ENCODE measurements at regions not wholly inside any gene's neighbourhood (a gene's known extent, or its start where the extent isn't known, plus 50 kb on each side); places are given as distances from the start of the nearest gene placed in this dataset.

- H3K9ac ChIP-seq (ENCODE audit: low read length): no peak overlapping the region
- H3F3A ChIP-seq (ENCODE audit: insufficient read depth, low read length): no peaks in the 10 kb centered on the region
- H3K27ac ChIP-seq (ENCODE audit: low read depth, low read length, poor library complexity, severe bottlenecking): no peak overlapping the region
- H3K4me1 ChIP-seq (ENCODE audit: insufficient read depth, low read length, severe bottlenecking): no peaks in the 10 kb centered on the region
- no peaks in the 10 kb centered on the region for H3K36me3 ChIP-seq (ENCODE audit: insufficient read depth, low read length)
- H4K20me1 ChIP-seq (ENCODE audit: insufficient read depth, low read length): no peaks in the 10 kb centered on the region
- H3K79me2 ChIP-seq (ENCODE audit: insufficient read depth, low read length): no peaks in the 10 kb centered on the region
- no peak overlapping the region for H3K4me2 ChIP-seq (ENCODE audit: low read length)
- H3K9me3 ChIP-seq (ENCODE audit: low read length): no peaks in the 10 kb centered on the region
- H3K4me3 ChIP-seq (ENCODE audit: low read depth, low read length, poor library complexity, severe bottlenecking): no peak overlapping the region
- TF ChIP-seq, protein P1, sequence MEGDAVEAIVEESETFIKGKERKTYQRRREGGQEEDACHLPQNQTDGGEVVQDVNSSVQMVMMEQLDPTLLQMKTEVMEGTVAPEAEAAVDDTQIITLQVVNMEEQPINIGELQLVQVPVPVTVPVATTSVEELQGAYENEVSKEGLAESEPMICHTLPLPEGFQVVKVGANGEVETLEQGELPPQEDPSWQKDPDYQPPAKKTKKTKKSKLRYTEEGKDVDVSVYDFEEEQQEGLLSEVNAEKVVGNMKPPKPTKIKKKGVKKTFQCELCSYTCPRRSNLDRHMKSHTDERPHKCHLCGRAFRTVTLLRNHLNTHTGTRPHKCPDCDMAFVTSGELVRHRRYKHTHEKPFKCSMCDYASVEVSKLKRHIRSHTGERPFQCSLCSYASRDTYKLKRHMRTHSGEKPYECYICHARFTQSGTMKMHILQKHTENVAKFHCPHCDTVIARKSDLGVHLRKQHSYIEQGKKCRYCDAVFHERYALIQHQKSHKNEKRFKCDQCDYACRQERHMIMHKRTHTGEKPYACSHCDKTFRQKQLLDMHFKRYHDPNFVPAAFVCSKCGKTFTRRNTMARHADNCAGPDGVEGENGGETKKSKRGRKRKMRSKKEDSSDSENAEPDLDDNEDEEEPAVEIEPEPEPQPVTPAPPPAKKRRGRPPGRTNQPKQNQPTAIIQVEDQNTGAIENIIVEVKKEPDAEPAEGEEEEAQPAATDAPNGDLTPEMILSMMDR (IDR thresholded peaks at IDR 0.05; ENCODE audit: low read length): no peak
- TF ChIP-seq EZH2 (IDR thresholded peaks at IDR 0.05; ENCODE audit: borderline replicate concordance, low read length): no peak
- no peaks in the 10 kb centered on the region for H3K9me2 ChIP-seq (ENCODE audit: low read depth, low read length)
- no peak overlapping the region for H2AFZ ChIP-seq (ENCODE audit: low read length)
- H3K27me3 ChIP-seq (ENCODE audit: insufficient read depth, low read length): no peaks in the 10 kb centered on the region
Measured at GRCh38 chr7:125347269-125347668, 417.6 kb upstream of the POT1 start.

DNA sequence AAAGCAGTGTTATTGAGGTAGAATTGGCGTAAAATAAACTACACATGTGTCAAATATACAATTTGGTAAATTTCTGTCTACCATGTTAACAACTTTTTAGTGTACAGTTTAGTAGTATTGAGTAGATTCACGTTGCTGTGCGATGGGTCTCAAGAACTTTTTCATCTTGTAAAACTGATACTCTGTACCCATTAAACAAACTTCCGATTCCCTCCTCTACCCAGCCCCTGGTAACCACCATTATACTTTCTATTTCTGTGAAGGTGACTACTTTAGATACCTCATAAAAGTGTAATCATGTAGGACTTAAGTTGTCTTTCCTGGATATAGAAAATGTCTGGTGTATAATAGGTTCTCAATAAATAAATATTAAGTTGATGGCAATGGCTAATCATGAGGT is 408.5 kb upstream of the POT1 start:
- no peaks in the 10 kb centered on the region for H3F3A ChIP-seq (ENCODE audit: insufficient read depth, low read length)
- no peak overlapping the region for H3K4me2 ChIP-seq (ENCODE audit: low read length)
- TF ChIP-seq, protein P1 (IDR thresholded peaks at IDR 0.05; ENCODE audit: low read length): no peak
- TF ChIP-seq EZH2 (IDR thresholded peaks at IDR 0.05; ENCODE audit: borderline replicate concordance, low read length): no peak
- H2AFZ ChIP-seq (ENCODE audit: low read length): no peak overlapping the region
- no peaks in the 10 kb centered on the region for H3K27me3 ChIP-seq (ENCODE audit: insufficient read depth, low read length)
- no peak overlapping the region for H3K4me3 ChIP-seq (ENCODE audit: low read depth, low read length, poor library complexity, severe bottlenecking)
- no peak overlapping the region for H3K9ac ChIP-seq (ENCODE audit: low read length)
- no peaks in the 10 kb centered on the region for H3K79me2 ChIP-seq (ENCODE audit: insufficient read depth, low read length)
- H3K9me3 ChIP-seq (ENCODE audit: low read length): no peaks in the 10 kb centered on the region
- H3K36me3 ChIP-seq (ENCODE audit: insufficient read depth, low read length): no peaks in the 10 kb centered on the region
- no peaks in the 10 kb centered on the region for H3K9me2 ChIP-seq (ENCODE audit: low read depth, low read length)
- H4K20me1 ChIP-seq (ENCODE audit: insufficient read depth, low read length): no peaks in the 10 kb centered on the region
- H3K4me1 ChIP-seq (ENCODE audit: insufficient read depth, low read length, severe bottlenecking): no peaks in the 10 kb centered on the region
- H3K27ac ChIP-seq (ENCODE audit: low read depth, low read length, poor library complexity, severe bottlenecking): no peak overlapping the region

- no peaks in the 10 kb centered on the region for H3K9me3 ChIP-seq (ENCODE audit: low read length)
- no peaks in the 10 kb centered on the region for H3K27me3 ChIP-seq (ENCODE audit: insufficient read depth, low read length)
- no peaks in the 10 kb centered on the region for H3K9me2 ChIP-seq (ENCODE audit: low read depth, low read length)
- no peaks in the 10 kb centered on the region for H3K79me2 ChIP-seq (ENCODE audit: insufficient read depth, low read length)
- no peak overlapping the region for H3K9ac ChIP-seq (ENCODE audit: low read length)
- no peak overlapping the region for H3K27ac ChIP-seq (ENCODE audit: low read depth, low read length, poor library complexity, severe bottlenecking)
- H2AFZ ChIP-seq (ENCODE audit: low read length): no peak overlapping the region
- H3F3A ChIP-seq (ENCODE audit: insufficient read depth, low read length): no peaks in the 10 kb centered on the region
- no peaks in the 10 kb centered on the region for H4K20me1 ChIP-seq (ENCODE audit: insufficient read depth, low read length)
- no peaks in the 10 kb centered on the region for H3K4me1 ChIP-seq (ENCODE audit: insufficient read depth, low read length, severe bottlenecking)
- TF ChIP-seq, protein P1 (IDR thresholded peaks at IDR 0.05; ENCODE audit: low read length): no peak
- TF ChIP-seq EZH2 (IDR thresholded peaks at IDR 0.05; ENCODE audit: borderline replicate concordance, low read length): no peak
- H3K36me3 ChIP-seq (ENCODE audit: insufficient read depth, low read length): no peaks in the 10 kb centered on the region
- H3K4me3 ChIP-seq (ENCODE audit: low read depth, low read length, poor library complexity, severe bottlenecking): no peak overlapping the region
- no peak overlapping the region for H3K4me2 ChIP-seq (ENCODE audit: low read length)
Measured at GRCh38 chr7:125336326-125336725, 406.7 kb upstream of the POT1 start.

Measured in OCI-LY1 (cell line).